Fibroblast of pulmonary artery (primary cell): ENCODE measurements at regions not wholly inside any gene's neighbourhood (a gene's known extent, or its start where the extent isn't known, plus 50 kb on each side); places are given as distances from the start of the nearest gene placed in this dataset.

Experiments
- DNase-seq: peaks from one replicate; pipeline ENCODE4 v3.0.0-alpha.2; 2010; ENCODE audit warnings: low read depth
- H3K4me3 ChIP-seq: replicated peaks from 2 replicates; pipeline ENCODE4 v1.5.1; 2011; ENCODE audit warnings: low read depth, mild to moderate bottlenecking, control low read depth, low read length, moderate library complexity
- TF ChIP-seq, protein P1 (sequence below): IDR thresholded peaks from 2 replicates; pipeline ENCODE4 v1.5.1; 2011; ENCODE audit warnings: mild to moderate bottlenecking, control low read depth, low read length, inconsistent platforms; ENCODE audit errors: missing control alignments

- H3K4me3 ChIP-seq, result no peak overlapping the region
- TF ChIP-seq, protein P1, sequence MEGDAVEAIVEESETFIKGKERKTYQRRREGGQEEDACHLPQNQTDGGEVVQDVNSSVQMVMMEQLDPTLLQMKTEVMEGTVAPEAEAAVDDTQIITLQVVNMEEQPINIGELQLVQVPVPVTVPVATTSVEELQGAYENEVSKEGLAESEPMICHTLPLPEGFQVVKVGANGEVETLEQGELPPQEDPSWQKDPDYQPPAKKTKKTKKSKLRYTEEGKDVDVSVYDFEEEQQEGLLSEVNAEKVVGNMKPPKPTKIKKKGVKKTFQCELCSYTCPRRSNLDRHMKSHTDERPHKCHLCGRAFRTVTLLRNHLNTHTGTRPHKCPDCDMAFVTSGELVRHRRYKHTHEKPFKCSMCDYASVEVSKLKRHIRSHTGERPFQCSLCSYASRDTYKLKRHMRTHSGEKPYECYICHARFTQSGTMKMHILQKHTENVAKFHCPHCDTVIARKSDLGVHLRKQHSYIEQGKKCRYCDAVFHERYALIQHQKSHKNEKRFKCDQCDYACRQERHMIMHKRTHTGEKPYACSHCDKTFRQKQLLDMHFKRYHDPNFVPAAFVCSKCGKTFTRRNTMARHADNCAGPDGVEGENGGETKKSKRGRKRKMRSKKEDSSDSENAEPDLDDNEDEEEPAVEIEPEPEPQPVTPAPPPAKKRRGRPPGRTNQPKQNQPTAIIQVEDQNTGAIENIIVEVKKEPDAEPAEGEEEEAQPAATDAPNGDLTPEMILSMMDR, result no peak
- DNase-seq, result no peak
These were observed 226.6 kb downstream of the MTX2 start for GRCh38 chr2:176495826-176496225.

GRCh38 chr2:176496761-176497160 lies 227.5 kb downstream of the MTX2 start:
- TF ChIP-seq, protein P1, result no peak
- no peak for DNase-seq
- H3K4me3 ChIP-seq, result no peak overlapping the region

DNA sequence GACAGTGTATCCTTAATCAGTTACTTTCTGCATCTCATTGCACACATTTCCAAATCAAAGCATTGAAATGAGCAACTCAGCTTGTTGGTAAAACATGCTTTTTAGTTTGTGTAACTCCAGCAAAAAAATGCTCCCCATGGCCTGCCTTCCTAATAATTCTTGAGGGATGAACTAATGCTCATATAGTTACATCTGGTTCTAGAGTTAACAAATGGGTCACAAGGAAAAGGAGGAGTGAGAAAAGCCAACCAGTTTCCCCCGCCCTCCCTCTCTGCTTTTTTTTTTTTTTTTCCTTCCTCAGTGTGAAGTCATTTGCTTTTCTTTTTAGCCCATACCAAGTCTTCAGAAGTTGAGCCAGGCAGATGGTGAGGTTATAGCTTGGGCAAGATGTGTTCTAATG lies 231.7 kb downstream of the MTX2 start:
- TF ChIP-seq, protein P1, result no peak
- peak; percentile 22 for DNase-seq
- H3K4me3 ChIP-seq, result no peak overlapping the region

- DNase-seq, result no peak
- TF ChIP-seq, protein P1, result no peak
These were observed 232.4 kb downstream of the MTX2 start for GRCh38 chr2:176501617-176502016.

DNA sequence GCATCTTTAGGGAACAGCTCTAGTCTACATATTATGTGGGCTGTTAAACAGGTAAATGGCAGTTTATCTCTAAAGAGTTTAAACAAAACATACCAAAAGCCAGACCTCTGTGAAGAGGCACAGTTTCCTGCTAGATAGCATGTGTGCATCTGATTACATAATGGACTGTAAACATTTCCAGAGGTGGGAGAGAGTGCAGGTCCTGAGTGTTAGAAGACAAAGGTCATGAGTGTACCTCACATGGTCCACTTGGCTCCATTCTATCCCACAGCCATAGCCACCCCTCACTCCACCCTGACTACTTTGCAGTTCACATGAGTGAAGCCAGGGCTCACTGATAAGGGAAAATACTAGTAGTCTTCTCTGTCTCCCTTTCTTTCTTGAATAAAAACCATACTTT lies 233.4 kb downstream of the MTX2 start:
- no peak for DNase-seq
- no peak overlapping the region for H3K4me3 ChIP-seq
- TF ChIP-seq, protein P1, result no peak

More at GRCh38 chr2:176501617-176502016, 232.4 kb downstream of the MTX2 start:
- H3K4me3 ChIP-seq, result no peak overlapping the region

DNA sequence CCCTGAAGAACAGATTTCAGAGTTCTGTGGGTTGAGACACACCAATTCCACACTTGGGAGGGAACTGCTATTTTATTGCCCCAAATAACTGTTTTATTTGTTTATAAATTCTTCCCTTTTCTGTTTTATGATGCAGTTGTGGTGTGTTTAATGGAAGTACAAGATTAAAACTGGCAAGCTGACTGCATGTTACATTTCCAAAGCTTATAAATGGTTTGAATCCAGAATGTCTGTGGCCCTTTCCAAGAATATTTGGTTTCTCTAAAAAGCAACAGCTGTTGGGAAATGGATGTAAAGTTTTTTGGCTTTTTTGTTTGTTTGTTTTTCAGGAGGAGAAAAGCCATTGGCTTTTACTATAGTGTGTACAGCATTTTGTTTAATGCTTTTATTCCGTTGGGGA lies 234.5 kb downstream of the MTX2 start:
- DNase-seq, result no peak
- no peak overlapping the region for H3K4me3 ChIP-seq
- TF ChIP-seq, protein P1, result no peak

- H3K4me3 ChIP-seq, result no peak overlapping the region
- TF ChIP-seq, protein P1, result no peak
- DNase-seq, result no peak
These were observed 235.2 kb downstream of the MTX2 start for GRCh38 chr2:176504440-176504839.
